Endothelial cell of umbilical vein (primary cell): ENCODE measurements at regions not wholly inside any gene's neighbourhood (a gene's known extent, or its start where the extent isn't known, plus 50 kb on each side); places are given as distances from the start of the nearest gene placed in this dataset.
A peak's percentile ranks its signal among the peaks of the same experiment; 100 is the strongest.

Experiments
- BruUV-seq: library from RNA; stranded (reverse); fragments of 400-500 nt; replicated peaks from 2 replicates; lab custom pipeline; 2021; lab: Mats Ljungman, UMichigan
- CTCF ChIA-PET: fragments of 300-600, 350-600 bp; sonication (Branson Sonifier 250); formaldehyde crosslinking; loops from one replicate; lab custom pipeline; 2021; ENCODE audit warnings: antibody characterized with exemption, inconsistent platforms; lab: Charles Lee
- POLR2A ChIA-PET: fragments of 300-600, 350-600 bp; sonication (Branson Sonifier 250); formaldehyde crosslinking; loops from one replicate; lab custom pipeline; 2021; ENCODE audit warnings: antibody characterized with exemption, inconsistent platforms; lab: Charles Lee
- DNase-seq: peaks from one replicate; pipeline ENCODE4 v3.0.0-alpha.2; 2011; ENCODE audit warnings: low read depth, low spot score
- FAIRE-seq: peaks from 2 replicates; lab custom pipeline; 2011; peaks lifted over from hg19 to GRCh38; lab: Jason Lieb, UNC
- H2AFZ ChIP-seq: 2 replicates; pipeline ENCODE4 v1.6.0; 2012; ENCODE audit warnings: low read depth, low read length, control low read depth, inconsistent platforms
- H3K27ac ChIP-seq: 2 replicates; pipeline ENCODE4 v1.5.1; 2011; ENCODE audit warnings: low read depth, mild to moderate bottlenecking, control low read depth, low read length, moderate library complexity; ENCODE audit not compliant: insufficient read depth
- H3K27me3 ChIP-seq, 2 experiments: 2 replicates each; pipeline versions ENCODE4 v1.6.0 to v1.6.1; 2011; ENCODE audit warnings: low read length in 2 of 2, mixed read lengths in 1 of 2; ENCODE audit not compliant: control insufficient read depth in 2 of 2, insufficient read depth in 2 of 2
- H3K36me3 ChIP-seq, 2 experiments: 2 replicates in 1 of 2; 3 replicates in 1 of 2; pipeline ENCODE4 v1.5.1; 2011; ENCODE audit warnings: low read length in 2 of 2, mild to moderate bottlenecking in 1 of 2, moderate library complexity in 1 of 2; ENCODE audit not compliant: control insufficient read depth in 2 of 2, insufficient read depth in 2 of 2; ENCODE audit errors: extremely low read depth in 1 of 2
- H3K4me1 ChIP-seq: 3 replicates; pipeline ENCODE4 v1.5.1; 2011; ENCODE audit warnings: mild to moderate bottlenecking, low read length; ENCODE audit not compliant: control insufficient read depth, insufficient read depth; ENCODE audit errors: extremely low read depth
- H3K4me2 ChIP-seq: 2 replicates; pipeline ENCODE4 v1.6.1; 2011; ENCODE audit warnings: low read length, control low read depth, mixed read lengths; ENCODE audit not compliant: insufficient read depth
- H3K4me3 ChIP-seq, 3 experiments: fragments of 200-600 bp in 1 of 3; sonication (generic), shearing (Covaris generic) in 1 of 3; replicated peaks in 1 of 3; 2 replicates each; pipeline ENCODE4 v1.5.1; 2011 to 2016; ENCODE audit warnings: control low read depth in 3 of 3, low read length in 3 of 3, mild to moderate bottlenecking in 2 of 3, inconsistent platforms in 1 of 3, low read depth in 1 of 3, moderate library complexity in 1 of 3; ENCODE audit not compliant: insufficient read depth in 1 of 3
- H3K79me2 ChIP-seq: 2 replicates; pipeline ENCODE4 v1.6.0; 2012; ENCODE audit warnings: low read length, inconsistent platforms; ENCODE audit not compliant: control insufficient read depth, insufficient read depth
- H3K9ac ChIP-seq: replicated peaks from 2 replicates; pipeline ENCODE3; 2011; ENCODE audit warnings: low read length, control low read depth; ENCODE audit not compliant: insufficient read depth; ENCODE audit errors: extremely low read depth
- H3K9me1 ChIP-seq: replicated peaks from 3 replicates; pipeline ENCODE4 v1.6.0; 2011; ENCODE audit warnings: mild to moderate bottlenecking, low read length; ENCODE audit not compliant: control insufficient read depth, insufficient read depth; ENCODE audit errors: extremely low read depth
- H3K9me3 ChIP-seq: replicated peaks from 2 replicates; pipeline ENCODE4 v1.5.1; 2012; ENCODE audit warnings: low read length, inconsistent platforms; ENCODE audit not compliant: control insufficient read depth, insufficient read depth
- H4K20me1 ChIP-seq: replicated peaks from 2 replicates; pipeline ENCODE3; 2011; ENCODE audit warnings: mild to moderate bottlenecking, low read length; ENCODE audit not compliant: control insufficient read depth, insufficient read depth; ENCODE audit errors: extremely low read depth
- CTCF ChIP-seq, 2 donors: IDR thresholded peaks; 1 replicate in 1 of 2; 2 replicates in 1 of 2; pipeline ENCODE4 v1.5.1; 2011; ENCODE audit warnings: low read length in 2 of 2, mild to moderate bottlenecking in 2 of 2, moderate library complexity in 2 of 2, control low read depth in 1 of 2, inconsistent platforms in 1 of 2, low read depth in 1 of 2; ENCODE audit not compliant: insufficient read depth in 1 of 2; ENCODE audit errors: extremely low read depth in 1 of 2
- EZH2 ChIP-seq: IDR thresholded peaks from 2 replicates; pipeline ENCODE4 v1.6.1; 2012; ENCODE audit warnings: borderline replicate concordance, low read depth, mild to moderate bottlenecking, moderate library complexity, low read length, inconsistent platforms; ENCODE audit not compliant: severe bottlenecking
- FOS ChIP-seq: IDR thresholded peaks from 2 replicates; pipeline ENCODE4 v1.6.1; 2011; ENCODE audit warnings: mild to moderate bottlenecking, low read length, moderate library complexity, borderline replicate concordance; ENCODE audit not compliant: insufficient read depth
- GATA2 ChIP-seq: IDR thresholded peaks from 2 replicates; pipeline ENCODE4 v1.7.0; 2011; ENCODE audit warnings: low read depth, mild to moderate bottlenecking, moderate library complexity, mixed read lengths, low read length; ENCODE audit not compliant: insufficient read length, insufficient read depth
- JUN ChIP-seq: IDR thresholded peaks from 2 replicates; pipeline ENCODE4 v1.6.1; 2011; ENCODE audit warnings: borderline replicate concordance, low read depth; ENCODE audit not compliant: insufficient read length, insufficient read depth
- MAX ChIP-seq: IDR thresholded peaks from 2 replicates; pipeline ENCODE4 v1.6.1; 2011; ENCODE audit not compliant: insufficient read depth, insufficient read length
- MYC ChIP-seq: IDR thresholded peaks from one replicate; pipeline ENCODE4 v1.6.1; 2011; ENCODE audit warnings: mild to moderate bottlenecking, low read depth, low read length
- POLR2A ChIP-seq: IDR thresholded peaks from 2 replicates; pipeline ENCODE4 v1.6.1; 2012; ENCODE audit warnings: low read depth, mild to moderate bottlenecking, control low read depth, low read length
- POLR2AphosphoS5 ChIP-seq: IDR thresholded peaks from 2 replicates; pipeline ENCODE4 v1.6.1; 2012; ENCODE audit warnings: low read depth, mild to moderate bottlenecking, control low read depth, low read length, moderate library complexity; ENCODE audit not compliant: insufficient read depth
- dilution Hi-C: fragments of 300-500 bp; cut with MboI; formaldehyde crosslinking; loops from one replicate; pipeline ENCODE4 v1.15.0; 2019; ENCODE audit warnings: low sequenced_read_pairs; ENCODE audit not compliant: extremely low pct_ligation_motif_present
- intact Hi-C: fragments of 100-400 bp; cut with micrococcal nuclease; formaldehyde crosslinking; loops from one replicate; pipeline ENCODE4 v1.10.0; 2022

- FAIRE-seq (peak; percentile 40), DNase-seq (peak; percentile 84)
- TF ChIP-seq POLR2A (no peak), POLR2AphosphoS5 (peak; percentile 55), CTCF (IDR thresholded peaks at IDR 0.05; ENCODE audit: extremely low read depth in 1 of 2, insufficient read depth in 1 of 2, low read depth in 1 of 2, low read length in 2 of 2) (no peak), MYC (no peak), MAX (peak; percentile 43), JUN (peak; percentile 94), GATA2 (peak; percentile 80), EZH2 (no peak), FOS (peak; percentile 64)
- no peaks in the 10 kb centered on the region for H3K9me1 ChIP-seq
- peak overlapping the region; percentile 96 for H3K9ac ChIP-seq
- H3K4me2 ChIP-seq: peak overlapping the region; percentile 53
- peak overlapping the region; percentile 100 for H3K27ac ChIP-seq
- no peak overlapping the region for H3K4me3 ChIP-seq
- BruUV-seq: no TSS peak
- no peaks in the 10 kb centered on the region for H4K20me1 ChIP-seq
- intact Hi-C loops: loop anchor here (2.0 kb wide), 1 partner anchor 395 kb away; the partner anchor contains the start of gene PPP4R3B
- no peak overlapping the region for H2AFZ ChIP-seq
- dilution Hi-C loops: no loop called here
- H3K9me3 ChIP-seq: no peaks in the 10 kb centered on the region
- H3K36me3 ChIP-seq: no peaks in the 10 kb centered on the region
- no peaks in the 10 kb centered on the region for H3K27me3 ChIP-seq
- CTCF ChIA-PET: interaction anchor here (1.1 to 4.7 kb wide), 3 partner anchors 50 to 119 kb away, joined by 4 to 46 read pairs (median 4); no protein-coding TSS in a partner anchor
- peaks cover 90% of the 10 kb centered on the region for H3K4me1 ChIP-seq
- no peaks in the 10 kb centered on the region for H3K79me2 ChIP-seq
- POLR2A ChIA-PET: interaction anchor here (1.1 kb wide), 1 partner anchor 21 kb away, joined by 3 read pairs; no protein-coding TSS in a partner anchor
Observed at GRCh38 chr2:56011624-56012023, 88.0 kb upstream of the EFEMP1 start.
